ENCODE measurements at regions not wholly inside any gene's neighbourhood (a gene's known extent, or its start where the extent isn't known, plus 50 kb on each side); places are given as distances from the start of the nearest gene placed in this dataset.

DNA sequence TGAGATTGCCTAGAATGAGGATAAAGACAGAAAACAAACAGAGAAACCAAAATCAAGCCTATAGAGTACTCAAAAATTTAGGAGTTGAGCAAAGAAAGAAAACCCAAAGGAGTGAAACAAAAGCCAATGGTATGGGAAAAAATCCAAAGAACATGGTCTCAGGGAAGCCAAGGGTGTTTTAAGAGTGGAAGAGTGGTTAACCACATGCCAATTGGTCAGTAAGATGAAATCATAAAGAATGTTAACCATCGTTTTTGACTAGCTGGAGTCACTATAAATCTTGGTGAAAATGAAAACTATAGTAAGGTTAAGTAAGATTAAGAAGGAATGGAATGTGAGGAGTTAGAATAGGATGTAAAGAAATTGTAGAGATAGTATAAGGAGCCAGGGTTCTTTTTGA is 64.7 kb upstream of the RPL34 start:
- TF ChIP-seq, protein P1, sequence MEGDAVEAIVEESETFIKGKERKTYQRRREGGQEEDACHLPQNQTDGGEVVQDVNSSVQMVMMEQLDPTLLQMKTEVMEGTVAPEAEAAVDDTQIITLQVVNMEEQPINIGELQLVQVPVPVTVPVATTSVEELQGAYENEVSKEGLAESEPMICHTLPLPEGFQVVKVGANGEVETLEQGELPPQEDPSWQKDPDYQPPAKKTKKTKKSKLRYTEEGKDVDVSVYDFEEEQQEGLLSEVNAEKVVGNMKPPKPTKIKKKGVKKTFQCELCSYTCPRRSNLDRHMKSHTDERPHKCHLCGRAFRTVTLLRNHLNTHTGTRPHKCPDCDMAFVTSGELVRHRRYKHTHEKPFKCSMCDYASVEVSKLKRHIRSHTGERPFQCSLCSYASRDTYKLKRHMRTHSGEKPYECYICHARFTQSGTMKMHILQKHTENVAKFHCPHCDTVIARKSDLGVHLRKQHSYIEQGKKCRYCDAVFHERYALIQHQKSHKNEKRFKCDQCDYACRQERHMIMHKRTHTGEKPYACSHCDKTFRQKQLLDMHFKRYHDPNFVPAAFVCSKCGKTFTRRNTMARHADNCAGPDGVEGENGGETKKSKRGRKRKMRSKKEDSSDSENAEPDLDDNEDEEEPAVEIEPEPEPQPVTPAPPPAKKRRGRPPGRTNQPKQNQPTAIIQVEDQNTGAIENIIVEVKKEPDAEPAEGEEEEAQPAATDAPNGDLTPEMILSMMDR (tag by site-specific recombination; IDR thresholded peaks at IDR 0.05): no peak
- TF ChIP-seq ZNF23 (tag by site-specific recombination; IDR thresholded peaks at IDR 0.05; ENCODE audit: borderline replicate concordance): no peak
- no peak for TF ChIP-seq FEZF1 (tag by site-specific recombination; IDR thresholded peaks at IDR 0.05)
- TF ChIP-seq, protein P2, sequence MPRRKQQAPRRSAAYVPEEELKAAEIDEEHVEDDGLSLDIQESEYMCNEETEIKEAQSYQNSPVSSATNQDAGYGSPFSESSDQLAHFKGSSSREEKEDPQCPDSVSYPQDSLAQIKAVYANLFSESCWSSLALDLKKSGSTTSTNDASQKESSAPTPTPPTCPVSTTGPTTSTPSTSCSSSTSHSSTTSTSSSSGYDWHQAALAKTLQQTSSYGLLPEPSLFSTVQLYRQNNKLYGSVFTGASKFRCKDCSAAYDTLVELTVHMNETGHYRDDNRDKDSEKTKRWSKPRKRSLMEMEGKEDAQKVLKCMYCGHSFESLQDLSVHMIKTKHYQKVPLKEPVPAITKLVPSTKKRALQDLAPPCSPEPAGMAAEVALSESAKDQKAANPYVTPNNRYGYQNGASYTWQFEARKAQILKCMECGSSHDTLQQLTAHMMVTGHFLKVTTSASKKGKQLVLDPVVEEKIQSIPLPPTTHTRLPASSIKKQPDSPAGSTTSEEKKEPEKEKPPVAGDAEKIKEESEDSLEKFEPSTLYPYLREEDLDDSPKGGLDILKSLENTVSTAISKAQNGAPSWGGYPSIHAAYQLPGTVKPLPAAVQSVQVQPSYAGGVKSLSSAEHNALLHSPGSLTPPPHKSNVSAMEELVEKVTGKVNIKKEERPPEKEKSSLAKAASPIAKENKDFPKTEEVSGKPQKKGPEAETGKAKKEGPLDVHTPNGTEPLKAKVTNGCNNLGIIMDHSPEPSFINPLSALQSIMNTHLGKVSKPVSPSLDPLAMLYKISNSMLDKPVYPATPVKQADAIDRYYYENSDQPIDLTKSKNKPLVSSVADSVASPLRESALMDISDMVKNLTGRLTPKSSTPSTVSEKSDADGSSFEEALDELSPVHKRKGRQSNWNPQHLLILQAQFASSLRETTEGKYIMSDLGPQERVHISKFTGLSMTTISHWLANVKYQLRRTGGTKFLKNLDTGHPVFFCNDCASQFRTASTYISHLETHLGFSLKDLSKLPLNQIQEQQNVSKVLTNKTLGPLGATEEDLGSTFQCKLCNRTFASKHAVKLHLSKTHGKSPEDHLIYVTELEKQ (tag by site-specific recombination; IDR thresholded peaks at IDR 0.05; ENCODE audit: borderline replicate concordance): no peak
- TF ChIP-seq, protein P3, sequence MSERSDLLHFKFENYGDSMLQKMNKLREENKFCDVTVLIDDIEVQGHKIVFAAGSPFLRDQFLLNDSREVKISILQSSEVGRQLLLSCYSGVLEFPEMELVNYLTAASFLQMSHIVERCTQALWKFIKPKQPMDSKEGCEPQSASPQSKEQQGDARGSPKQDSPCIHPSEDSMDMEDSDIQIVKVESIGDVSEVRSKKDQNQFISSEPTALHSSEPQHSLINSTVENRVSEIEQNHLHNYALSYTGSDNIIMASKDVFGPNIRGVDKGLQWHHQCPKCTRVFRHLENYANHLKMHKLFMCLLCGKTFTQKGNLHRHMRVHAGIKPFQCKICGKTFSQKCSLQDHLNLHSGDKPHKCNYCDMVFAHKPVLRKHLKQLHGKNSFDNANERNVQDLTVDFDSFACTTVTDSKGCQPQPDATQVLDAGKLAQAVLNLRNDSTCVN (tag by site-specific recombination; optimal IDR thresholded peaks at IDR 0.05): no peak
- TF ChIP-seq TRIM28 (IDR thresholded peaks at IDR 0.05; ENCODE audit: borderline replicate concordance, low read length): no peak
